Erythroblast (primary cell): ENCODE measurements at regions not wholly inside any gene's neighbourhood (a gene's known extent, or its start where the extent isn't known, plus 50 kb on each side); places are given as distances from the start of the nearest gene placed in this dataset.

Source experiments
- GATA1 ChIP-seq: IDR thresholded peaks from 2 replicates; pipeline ENCODE4 v1.6.1; 2011; ENCODE audit warnings: low read depth, mild to moderate bottlenecking, control low read depth, low read length, moderate library complexity
- POLR2A ChIP-seq: IDR thresholded peaks from 2 replicates; pipeline ENCODE4 v1.6.1; 2011; ENCODE audit warnings: mild to moderate bottlenecking, low read length

- TF ChIP-seq POLR2A (no peak), GATA1 (no peak)
Measured at GRCh38 chr4:114078636-114079035, 99.2 kb upstream of the ARSJ start.
